ENCODE measurements at regions not wholly inside any gene's neighbourhood (a gene's known extent, or its start where the extent isn't known, plus 50 kb on each side); places are given as distances from the start of the nearest gene placed in this dataset.

DNA sequence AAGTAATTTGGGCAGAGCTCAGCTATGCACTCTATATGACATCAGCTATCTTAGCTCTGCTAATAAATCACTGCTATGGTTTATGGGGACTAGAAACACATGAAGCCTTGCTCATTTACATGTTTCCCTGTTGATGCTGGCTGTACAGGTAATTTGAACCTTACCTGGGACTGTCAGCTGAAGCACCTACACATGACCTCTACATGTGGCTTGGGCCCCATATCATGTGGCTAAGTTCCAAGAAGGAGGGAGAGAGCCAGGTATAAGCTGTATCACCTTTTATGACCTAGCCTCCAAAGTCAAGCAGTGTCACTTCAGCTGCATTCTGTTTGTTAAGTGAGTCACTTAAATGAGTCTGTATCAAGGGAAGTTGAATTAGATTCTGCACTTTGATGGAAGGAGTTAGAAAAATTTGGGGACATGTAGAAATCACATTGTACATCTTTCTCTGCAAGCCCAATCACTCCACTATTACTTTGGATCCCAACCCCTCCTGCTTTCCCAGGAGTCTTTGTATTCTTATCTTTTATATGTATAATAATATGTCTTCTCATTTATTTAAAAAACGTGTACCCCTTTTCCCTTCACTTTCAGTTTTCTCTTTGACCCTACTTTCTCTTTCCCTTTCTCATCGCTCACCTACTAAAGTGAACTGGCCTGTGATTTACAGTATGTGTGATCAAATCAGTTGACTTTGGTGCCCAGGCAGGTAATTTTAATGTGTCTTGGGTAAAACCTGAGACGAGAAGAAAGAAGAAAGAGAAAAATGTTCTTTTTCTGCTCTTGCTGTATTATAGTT lies 53.4 kb upstream of the PRKACB start:
- no peak for DNase-seq

DNA sequence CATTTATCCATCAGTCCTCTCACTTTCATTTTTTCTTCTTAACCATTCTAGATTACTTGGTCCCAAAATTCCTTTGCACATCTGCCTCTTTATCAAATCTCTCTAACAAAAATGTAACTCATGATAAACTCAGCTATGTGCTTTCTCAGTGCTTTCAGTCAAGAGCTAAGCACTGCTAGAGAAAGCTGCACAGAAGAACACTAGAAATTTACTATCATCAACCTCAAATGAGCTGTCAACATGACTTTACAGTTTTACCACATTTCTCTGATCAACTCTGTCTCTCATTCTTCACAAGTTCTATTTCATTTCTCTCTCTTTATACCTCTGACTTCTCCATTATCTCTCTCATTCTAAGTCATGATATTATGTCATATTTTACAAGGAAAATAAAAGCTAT lies 54.2 kb upstream of the PRKACB start:
- no peak for DNase-seq

DNA sequence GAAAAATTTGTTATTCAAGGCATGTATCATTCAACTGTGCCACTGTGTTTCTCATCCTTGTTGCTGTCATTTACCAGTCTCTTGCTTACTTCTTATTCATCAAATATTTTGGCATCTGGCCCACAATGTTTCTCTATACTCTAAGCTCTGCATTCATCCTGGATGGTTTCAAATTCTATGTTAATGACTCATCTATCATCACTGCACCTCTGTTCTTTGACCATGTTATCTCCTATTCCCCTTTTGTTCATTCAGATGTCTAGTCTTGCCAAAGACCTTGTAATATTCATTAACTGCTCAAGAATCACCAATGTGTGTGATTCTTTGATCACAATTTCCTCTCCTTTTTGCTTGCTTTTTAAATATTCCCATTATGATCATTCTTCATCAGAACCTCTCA lies 54.6 kb upstream of the PRKACB start:
- no peak for DNase-seq

DNA sequence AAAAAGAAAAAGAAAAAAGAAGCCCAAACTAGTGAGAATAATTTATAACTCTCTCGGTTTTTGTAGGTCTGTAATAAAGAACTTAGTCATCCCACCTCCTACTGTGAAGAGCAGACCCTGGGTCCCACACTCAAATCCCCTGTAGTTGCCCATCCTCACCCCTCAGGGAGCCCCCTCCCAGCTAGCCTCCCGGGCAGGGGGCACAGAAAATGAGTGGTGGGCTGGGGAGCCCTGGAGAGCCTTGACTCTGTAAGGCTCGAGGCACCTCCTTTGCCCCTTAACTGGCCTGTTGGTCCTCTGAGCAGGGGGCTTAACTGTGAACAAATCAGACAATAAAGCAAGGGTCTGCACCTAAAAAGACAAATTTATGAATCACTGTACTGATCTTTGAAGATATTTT lies 57.5 kb upstream of the PRKACB start:
- no peak for DNase-seq

DNA sequence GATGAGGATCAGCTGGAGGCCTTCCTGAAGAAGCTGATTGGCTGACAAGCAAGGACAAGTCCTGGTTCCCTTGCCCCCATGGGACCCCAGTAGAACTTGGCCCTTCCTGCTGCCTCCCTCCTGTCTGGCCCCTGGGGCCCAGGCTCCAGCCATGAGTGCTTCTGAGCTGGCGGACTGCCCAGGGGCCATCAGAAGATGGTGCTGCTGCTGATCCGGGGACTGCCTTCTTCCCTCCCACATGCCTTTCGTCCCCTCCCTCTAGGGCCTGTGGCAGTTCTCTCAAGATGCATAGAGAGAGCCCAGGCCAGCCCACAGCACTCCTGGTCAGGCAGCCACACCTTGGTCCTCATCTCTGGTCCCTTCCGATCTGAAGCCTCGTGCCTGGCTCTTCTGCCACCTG lies 57.9 kb upstream of the PRKACB start:
- no peak for DNase-seq

DNA sequence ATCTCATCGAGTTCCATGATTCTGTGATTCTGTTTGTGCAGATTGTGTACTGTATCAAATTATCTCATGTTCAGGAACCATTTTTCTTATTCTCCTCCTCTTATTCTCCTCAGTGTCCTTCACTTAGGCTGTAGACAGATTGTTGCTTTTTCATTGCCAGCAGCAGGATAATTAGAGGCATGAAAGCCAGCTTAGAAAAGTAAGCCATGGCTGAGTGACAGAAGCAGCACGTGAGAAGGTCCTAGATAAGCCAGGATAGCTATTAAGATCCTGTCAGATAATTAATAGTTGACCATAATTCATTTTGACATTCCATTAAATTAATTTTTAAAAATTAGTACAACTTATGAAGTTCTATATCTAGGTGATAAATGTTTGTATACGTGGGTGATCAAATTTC lies 60.8 kb upstream of the PRKACB start:
- no peak for DNase-seq

DNA sequence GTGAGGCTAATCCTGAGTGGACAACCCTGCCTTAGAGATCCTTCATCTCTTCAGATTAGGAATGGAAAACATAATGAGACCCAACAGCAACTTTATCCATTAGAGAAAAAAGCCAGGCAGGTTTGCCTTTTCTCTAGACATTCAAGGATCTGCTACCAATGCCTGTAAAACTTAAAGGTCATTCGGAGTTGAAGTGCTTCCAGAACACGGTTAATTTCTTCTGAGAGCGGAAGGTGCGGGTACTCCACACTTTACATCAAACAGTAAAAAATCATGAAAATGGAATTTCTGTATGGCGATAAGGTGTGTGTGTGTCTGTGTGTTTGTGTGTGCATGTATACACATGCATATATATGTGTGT lies 65.2 kb upstream of the PRKACB start:
- DNase-seq, result no peak

DNA sequence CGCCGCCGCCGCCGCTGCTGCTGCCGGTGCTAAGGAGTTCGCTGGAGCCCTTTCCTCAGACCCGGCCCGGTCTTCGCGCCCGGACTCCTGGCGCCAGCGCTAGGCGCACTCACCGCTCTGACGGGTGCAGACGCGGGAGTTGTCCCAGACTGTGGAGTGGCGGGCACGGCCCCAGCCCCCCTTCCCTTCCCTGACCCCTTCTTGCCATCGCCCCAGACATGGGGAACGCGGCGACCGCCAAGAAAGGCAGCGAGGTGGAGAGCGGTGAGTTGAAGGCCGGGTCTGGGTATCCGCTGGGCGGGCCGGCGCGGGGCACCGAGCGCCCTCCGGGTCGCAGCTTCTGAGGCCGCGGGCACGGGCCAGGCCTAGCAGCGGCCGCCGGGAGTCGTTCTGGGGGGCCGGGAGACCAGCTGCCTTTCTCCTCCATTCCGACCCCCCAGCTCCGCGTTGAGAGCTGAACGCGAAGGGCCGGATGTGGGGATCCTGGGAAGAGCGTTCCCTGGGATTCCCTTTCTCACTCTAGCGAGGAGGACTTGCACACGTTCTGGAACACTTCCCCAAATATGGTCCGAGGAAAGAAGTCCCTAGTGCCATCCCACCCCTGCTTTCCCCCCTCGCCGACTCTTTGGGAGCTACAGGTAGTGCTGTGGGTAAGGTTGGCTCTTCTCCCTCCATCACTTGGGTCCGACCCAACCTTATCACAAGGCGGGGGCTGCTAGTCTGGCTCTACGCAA lies 65.8 kb upstream of the PRKACB start:
- DNase-seq, result no peak

DNA sequence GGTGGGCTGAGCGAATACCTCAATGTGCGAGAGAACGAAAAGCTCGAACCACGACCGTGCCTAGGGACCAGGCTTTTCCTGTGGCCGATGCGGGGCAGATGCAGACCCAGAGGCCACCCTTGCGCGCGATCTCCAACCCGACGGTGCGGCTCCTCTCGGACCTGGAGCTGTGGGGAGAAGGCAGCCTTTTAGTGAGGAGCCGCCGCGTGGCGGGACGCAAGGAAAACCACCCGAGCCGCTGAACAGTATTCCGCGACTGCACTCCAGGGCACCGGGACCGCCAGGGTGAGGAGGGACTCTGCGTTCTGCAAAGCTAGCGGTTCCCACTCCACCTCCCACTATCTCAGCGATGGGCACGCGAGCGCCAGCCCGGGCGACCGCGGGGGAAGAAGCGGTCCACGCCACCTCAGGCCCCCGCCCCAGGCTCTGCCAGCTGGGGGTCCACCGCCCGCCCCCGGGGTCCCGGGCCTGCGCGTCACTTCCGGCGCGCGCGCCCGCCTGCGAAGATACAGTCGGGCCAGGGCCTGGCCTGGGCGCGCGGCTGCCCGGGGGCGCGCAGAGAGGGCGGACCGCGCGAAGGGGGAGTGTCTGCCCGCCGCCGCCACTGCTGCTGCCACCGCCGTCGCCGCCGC lies 66.5 kb upstream of the PRKACB start:
- DNase-seq, result peak; percentile 60

DNA sequence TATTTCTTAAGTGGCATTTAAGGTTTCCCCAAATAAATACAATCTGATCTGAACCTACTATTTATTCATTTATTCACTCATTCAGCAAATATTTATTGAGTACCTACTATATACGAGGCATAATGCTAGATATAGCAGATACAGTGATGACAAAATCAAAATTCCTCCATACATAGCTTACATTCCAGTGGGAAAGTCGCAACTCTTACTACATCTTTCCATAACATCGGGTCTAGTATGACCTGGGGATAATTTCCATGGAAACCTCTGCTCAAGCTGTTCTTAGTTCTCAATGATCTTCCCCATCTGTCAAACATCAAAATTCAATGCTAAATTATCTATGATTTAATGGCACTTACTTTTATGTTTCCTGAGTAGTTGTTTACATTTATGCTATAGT lies 70.8 kb upstream of the PRKACB start:
- DNase-seq, result no peak

DNA sequence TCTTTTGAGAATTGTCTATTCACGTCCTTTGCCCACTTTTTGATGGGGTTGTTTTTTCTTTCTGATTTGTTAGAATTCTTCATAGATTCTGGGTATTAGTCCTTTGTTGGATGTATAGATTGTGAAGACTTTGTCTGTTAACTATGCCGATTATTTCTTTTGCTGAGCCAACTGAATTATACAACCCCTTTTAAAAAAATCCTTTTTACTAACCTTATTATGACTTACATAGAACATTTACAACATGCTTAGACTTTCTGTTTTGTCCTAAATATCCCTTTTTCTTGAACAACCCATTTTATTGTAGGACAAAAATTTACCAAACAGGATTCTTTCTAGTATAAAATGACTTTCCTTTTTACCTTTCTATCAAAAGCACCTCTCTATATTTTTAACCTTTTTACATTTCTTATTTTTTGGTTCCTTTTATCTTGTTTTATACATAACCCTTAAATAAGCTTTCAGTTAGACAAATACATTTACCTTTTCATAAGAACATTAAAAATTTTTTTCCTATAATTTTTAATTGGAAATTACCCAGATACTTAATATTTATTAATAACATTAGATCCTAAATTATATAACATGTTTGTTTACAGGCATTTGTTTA lies 70.4 kb upstream of the TTLL7 start:
- no peak for DNase-seq

DNA sequence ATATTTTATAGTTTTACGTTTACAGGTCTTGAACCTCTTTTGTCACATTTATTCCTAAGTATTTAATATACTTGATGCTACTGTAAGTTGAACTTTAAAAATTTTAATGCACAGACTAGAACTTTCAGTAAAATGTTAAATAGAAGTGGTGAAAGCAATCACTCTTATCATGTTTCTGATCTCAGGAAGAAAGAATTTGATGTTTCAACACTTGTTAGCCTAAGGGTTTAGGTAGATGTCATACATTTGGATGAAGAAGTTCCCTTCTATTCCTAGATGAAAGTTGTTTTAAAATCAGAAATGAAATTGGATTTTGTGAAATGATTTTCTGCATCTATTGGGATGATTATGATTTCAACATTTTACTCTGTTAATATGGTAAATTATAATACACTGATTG lies 63.6 kb upstream of the TTLL7 start:
- DNase-seq, result no peak

DNA sequence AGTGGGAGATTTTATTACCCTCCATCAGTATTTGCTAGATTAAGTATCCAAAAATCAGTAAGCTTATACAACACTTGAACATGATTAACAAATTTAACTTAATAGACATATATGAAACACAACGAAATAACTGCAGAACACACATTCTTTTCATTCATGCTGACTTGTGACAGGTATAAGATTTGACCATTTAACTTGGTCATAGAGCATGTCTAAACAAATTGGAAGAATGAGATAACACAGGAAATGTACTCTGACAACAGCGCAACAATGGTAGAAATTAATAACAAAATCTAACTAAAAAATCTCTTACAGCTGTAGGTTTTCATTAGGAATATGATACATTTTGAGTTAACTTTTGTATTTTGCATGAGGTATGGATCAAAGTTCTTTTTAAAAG lies 62.4 kb upstream of the TTLL7 start:
- no peak for DNase-seq

DNA sequence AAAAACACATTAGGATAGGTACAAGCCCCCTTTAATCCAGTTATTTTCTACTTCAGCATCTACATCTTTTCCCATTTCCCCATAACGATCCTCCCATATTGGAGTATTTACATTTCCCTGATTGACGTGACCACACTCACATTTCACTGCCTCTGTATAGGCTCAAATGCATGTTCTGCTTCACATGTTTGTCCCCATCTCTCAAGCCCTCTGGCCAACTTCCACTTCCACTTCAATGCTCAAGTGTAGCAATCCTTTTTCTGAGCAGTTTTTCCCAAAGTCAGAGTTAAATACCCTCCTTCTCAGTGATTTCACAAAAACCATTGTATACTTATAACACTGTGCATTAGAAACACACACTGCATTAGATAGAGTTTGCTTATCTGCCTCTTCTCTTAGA lies 61.8 kb upstream of the TTLL7 start:
- no peak for DNase-seq

DNA sequence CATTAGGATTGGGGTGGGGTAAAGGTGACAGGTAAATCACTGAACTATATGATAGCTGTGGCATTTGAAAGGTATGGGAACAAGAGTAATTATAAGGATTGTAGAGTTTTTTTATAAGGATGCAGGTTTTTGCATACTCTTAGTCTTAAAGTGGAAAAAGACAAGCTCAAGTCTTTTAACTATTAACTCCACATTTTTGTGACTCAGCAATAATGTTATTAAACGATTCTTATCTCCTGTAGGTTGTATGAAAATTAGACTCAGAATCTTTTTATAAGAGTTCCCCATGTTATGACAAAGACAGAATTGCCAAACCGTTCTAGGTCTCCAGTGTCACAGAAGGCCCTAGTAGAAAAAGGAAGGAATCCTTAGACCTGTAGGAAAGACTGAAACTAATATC lies 49.9 kb upstream of the TTLL7 start:
- no peak for DNase-seq
